GM20431 (cell line): ENCODE measurements at regions not wholly inside any gene's neighbourhood (a gene's known extent, or its start where the extent isn't known, plus 50 kb on each side); places are given as distances from the start of the nearest gene placed in this dataset.
"Not testable (repeated sequence)": the region's sequence is repeated elsewhere in the genome, so short reads cannot be mapped to it uniquely, and the experiment has no call there.

Experiments
- in situ Hi-C: fragments of 300-500 bp; cut with MseI, MboI; formaldehyde crosslinking; loops from one replicate; pipeline ENCODE4 v1.15.0; 2020; ENCODE audit warnings: low sequenced_read_pairs; ENCODE audit not compliant: unreplicated experiment

DNA sequence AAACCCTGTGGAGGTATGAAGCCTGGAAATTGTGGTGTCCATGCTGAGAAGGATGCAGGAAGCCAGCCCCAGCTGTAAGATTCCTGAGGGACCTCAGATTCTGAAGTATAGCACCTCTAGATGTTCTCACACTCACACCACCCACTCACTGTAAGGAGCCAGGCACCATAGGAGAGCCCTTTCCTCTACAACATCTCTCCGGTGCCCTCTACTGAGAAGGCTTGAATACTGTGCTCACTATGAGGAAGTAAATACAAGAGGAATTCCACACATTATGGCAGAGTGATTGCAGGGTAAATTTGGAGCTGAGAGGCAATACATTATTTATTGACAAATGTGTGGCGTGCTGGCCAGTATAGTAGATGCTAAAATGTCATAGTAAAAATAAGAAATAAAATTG, 2414.0 kb upstream of the PCDH20 start:
- in situ Hi-C loops, result not testable (repeated sequence)

DNA sequence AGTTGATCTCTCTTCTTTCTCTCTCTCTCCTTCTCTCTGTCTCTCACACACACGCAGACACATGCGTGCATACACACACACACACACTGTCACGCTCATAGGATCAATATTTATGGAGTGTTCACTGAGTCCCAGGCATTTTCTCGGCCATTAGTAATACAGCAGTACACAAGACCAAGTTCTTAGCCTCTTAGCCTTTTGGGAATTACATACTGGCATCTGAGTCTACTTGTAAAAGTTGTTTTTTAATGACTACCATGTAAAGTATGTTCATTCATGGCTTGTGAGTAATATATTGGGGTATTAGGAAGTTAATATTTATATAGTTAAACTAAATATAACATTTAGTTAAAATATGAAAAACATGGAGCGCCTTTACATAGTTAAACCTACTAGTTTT, 2406.1 kb upstream of the PCDH20 start:
- in situ Hi-C loops, result not testable (repeated sequence)

DNA sequence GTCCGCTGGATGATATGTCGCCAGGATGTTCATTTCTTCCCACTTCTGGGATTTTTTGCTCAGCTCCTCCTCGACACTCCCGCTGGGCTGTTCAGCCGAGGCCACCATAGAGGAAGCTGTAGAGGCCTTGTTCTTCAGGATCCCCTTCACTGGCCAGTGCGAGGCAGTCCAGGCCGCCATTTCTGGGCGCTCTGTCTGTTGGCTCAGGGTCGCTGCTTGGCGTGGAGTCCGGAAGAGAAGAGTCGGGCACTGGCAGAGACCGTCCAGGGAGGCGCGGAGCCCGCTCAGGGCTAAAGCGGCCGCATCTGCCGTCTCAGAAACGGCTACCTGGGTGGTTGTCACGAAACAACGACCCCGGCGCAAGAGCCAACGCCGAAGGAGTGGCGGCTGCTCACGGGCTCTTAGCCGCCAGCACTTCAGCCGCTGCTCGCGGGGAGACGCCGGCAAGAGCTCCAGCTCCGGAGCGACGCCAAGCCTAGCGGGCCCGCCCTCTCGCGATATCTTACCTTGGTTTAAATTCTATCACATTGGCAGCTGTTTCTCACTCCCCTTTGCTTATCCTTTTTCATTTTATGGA, 2395.9 kb upstream of the PCDH20 start:
- in situ Hi-C loops, result not testable (repeated sequence)

DNA sequence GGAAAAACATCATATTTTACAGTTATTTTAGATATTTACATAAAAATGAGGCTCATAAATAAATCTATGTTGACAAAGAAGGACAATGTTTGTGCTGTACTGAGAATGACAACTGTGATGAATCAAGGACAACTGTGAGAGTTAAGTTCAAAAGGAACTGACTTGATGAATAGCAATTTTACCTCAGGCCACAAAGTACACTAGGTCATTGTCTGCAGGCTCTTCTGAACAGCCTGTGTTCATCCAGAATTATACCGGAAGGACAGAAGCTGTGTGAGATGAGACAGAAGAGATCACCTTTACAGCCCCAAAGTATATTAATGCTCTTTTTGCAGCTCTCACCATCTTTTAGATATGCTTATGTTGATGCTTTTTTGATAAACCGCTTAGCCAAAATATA, 2375.5 kb upstream of the PCDH20 start:
- in situ Hi-C loops, result not testable (repeated sequence)

DNA sequence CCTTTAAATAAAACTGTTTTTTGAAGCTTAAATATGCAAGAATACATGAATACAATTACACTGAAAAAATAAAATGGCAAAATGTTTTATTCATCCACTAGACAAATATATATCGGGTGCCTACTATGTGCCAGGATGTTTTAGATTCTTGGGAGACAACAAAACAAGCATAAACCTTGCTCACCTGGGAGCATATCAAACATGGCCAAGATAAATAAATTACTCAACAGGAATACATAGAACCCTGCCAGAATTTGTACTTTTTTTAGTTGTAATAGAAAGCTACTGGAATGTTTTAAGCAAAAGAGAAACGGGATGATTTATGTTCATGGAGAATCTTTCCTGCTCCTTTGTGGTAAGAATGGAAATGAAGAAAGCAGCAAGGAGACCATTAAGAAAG, 2358.5 kb upstream of the PCDH20 start:
- in situ Hi-C loops, result no loop called here

DNA sequence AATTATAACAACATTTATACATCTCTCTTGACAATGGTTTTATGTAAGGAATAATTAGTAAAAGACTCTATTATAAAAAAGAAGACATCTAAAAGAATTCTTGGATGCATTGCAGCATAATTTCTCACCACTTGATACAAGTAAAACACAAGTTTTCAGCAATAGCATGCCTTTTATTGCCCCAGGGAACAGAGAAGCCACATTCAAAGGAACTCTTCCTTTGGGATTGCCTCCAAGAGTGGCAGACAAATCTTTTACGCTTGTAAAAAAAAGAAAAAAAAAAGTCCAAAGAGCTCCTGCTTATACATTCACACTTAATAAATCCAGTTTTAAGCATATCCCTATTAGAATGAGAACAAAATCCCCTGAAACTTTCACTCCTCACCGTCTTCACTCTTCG, 2357.8 kb upstream of the PCDH20 start:
- in situ Hi-C loops, result no loop called here

DNA sequence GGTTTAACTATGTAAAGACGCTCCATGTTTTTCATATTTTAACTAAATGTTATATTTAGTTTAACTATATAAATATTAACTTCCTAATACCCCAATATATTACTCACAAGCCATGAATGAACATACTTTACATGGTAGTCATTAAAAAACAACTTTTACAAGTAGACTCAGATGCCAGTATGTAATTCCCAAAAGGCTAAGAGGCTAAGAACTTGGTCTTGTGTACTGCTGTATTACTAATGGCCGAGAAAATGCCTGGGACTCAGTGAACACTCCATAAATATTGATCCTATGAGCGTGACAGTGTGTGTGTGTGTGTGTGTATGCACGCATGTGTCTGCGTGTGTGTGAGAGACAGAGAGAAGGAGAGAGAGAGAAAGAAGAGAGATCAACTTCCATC, 2342.0 kb upstream of the PCDH20 start:
- in situ Hi-C loops, result not testable (repeated sequence)

DNA sequence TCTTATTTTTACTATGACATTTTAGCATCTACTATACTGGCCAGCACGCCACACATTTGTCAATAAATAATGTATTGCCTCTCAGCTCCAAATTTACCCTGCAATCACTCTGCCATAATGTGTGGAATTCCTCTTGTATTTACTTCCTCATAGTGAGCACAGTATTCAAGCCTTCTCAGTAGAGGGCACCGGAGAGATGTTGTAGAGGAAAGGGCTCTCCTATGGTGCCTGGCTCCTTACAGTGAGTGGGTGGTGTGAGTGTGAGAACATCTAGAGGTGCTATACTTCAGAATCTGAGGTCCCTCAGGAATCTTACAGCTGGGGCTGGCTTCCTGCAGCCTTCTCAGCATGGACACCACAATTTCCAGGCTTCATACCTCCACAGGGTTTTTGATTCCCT, 2334.2 kb upstream of the PCDH20 start:
- in situ Hi-C loops, result not testable (repeated sequence)

DNA sequence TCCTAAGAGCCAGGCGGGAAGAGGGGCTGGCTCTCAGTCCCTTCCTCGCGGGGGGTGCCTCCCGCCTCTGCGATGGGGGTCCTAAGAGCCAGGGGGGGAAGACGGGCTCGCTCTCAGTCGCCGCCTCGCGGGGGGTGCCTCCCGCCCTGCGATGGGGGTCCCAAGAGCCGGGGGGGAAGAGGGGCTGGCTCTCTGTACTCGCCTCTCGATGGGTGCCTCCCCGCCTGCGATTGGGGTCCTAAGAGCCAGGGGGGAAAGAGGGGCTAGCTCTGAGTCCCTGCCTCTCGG, 2326.1 kb upstream of the PCDH20 start:
- in situ Hi-C loops, result not testable (repeated sequence)

DNA sequence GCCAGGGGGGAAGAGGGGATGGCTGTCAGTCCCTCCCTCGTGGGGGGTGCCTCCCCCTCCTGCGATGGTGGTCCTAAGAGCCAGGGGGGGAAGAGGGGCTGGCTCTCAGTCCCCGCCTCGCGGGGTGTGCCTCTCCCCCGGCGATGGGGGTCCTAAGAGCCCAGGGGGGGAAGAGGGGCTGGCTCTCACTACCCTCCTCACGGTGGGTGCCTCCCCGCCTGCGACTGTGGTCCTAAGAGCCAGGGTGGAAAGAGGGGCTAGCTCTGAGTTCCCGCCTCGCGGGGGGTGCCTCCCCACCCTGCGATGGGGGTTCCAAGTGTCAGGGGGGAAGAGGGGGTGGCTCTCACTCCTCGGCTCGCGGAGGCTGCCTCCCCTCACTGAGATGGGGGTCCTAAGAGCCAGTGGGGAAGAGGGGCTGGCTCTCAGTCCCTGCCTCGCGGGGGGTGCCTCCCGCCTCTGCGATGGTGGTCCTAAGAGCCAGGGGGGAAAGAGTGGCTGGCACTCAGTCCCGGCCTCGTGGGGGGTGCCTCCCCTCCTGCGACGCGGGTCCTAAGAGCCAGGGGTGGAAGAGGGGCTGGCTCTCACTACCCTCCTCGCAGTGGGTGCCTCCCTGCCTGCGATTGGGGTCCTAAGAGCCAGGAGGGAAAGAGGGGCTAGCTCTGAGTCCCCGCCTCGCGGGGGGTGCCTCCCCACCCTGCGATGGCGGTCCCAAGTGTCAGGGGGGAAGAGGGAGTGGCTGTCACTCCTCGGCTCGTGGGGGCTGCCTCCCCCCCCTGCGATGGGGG, 2325.6 kb upstream of the PCDH20 start:
- in situ Hi-C loops, result no loop called here

DNA sequence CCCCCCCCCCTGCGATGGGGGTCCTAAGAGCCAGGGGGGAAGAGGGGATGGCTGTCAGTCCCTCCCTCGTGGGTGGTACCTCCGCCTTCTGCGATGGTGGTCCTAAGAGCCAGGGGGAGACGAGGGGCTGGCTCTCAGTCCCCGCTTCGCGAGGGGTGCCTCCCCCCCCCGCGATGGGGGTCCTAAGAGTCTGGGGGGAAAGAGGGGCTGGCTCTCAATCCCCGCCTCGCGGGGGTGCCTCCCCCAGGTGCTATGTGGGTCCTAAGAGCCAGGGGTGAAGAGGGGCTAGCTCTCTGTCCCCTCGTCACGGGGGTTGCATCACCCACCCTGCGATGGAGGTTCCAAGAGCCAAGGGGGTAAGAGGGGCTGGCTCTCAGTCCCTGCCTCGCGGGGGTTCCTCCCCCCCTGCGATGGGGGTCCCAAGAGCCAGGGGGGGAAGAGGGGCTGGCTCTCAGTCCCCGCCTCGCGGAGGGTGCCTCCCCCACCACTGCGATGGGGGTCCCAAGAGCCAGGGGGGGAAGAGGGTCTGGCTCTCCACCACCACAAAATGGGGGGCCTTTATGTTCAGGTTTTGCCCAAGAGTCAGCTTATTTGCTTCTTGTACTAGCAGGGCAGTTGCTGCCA, 2323.6 kb upstream of the PCDH20 start:
- in situ Hi-C loops, result not testable (repeated sequence)

DNA sequence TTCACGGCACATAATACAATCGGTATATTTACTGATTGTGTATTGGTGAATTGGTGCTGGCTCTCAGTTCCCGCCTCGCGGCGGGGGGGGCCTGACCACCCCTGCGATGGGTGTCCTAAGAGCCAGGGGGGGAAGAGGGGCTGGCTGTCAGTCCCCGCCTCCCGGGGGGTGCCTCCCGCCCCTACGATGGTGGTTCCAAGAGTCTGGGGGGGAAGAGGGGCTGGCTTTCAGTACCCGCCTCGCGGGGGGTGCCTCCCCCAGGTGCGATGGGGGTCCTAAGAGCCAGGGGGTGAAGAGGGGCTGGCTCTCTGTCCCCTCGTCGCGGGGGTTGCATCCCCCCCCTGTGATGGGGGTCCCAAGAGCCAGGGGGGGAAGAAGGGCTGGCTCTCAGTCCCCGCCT, 2321.8 kb upstream of the PCDH20 start:
- in situ Hi-C loops, result no loop called here

DNA sequence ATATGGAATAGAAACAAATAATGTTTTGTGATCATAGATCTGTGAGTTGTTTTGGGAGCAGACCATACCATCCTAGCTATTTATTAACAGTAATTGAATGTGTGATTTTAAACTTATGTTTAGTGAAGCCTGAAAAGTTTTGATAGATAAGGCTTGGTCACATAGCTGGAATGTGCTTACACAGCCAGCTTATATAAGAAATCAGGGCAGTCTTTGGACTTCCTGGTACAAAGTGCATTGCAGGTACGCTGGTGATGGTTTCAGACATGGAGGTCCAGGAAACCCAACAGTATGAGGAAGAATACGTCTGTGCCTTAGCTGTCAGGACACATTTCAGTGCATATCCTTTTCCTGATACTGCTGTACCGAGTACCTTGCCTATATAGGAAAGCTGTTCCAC, 2316.2 kb upstream of the PCDH20 start:
- in situ Hi-C loops, result no loop called here

DNA sequence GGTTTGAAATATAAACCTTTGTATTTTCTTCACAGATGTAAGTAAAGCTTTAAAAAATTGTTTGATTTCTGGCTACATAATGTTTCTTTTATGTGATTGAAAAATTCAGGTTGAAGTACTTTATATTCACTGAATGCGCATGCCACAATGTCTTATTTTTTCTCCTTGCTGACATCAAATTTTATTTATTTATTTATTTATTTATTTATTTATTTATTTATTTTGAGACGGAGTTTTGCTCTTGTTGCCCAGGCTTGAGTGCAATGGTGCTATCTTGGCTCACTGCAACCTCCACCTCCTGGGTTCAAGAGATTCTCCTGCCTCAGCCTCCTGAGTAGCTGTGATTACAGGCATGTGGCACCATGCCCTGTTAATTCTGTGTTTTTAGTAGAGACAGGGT, 2296.5 kb upstream of the PCDH20 start:
- in situ Hi-C loops, result not testable (repeated sequence)

DNA sequence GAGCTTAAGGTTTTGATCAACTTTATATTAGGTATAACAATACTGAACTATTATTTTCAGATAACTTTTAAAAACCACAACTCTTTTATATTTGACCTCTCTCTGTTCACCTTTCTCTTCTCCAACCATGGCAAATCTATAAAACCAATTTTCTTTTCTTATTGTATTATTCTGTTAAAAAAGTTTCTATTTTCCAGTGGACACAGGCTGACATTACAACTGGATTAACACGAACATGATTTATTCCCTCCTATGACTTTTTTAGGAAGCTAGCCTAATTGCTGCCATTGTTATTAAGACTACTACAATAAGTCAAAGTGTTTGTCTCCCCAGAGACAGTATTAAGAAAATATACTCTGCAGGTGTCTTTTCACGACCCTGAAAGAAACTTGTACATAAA, 2291.1 kb upstream of the PCDH20 start:
- in situ Hi-C loops, result no loop called here

DNA sequence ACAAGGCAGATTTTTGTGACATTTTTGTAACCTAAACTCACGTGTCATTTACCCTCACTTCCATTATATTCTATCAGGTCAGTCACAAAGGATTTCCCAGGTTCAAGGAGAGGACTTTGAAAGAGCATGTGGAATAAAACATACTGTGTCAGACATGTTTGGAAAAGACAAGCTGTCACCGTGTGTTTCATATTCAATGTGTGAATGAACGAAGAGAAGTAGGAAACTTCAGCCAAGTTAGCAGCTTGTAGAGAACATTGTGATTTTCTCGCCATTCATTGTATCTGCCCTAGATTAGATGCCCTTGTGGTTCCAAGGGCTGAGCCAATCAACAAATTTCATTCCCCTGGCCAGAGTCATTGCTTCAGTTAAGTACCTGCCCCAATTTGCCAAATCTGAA, 2288.9 kb upstream of the PCDH20 start:
- in situ Hi-C loops, result no loop called here

DNA sequence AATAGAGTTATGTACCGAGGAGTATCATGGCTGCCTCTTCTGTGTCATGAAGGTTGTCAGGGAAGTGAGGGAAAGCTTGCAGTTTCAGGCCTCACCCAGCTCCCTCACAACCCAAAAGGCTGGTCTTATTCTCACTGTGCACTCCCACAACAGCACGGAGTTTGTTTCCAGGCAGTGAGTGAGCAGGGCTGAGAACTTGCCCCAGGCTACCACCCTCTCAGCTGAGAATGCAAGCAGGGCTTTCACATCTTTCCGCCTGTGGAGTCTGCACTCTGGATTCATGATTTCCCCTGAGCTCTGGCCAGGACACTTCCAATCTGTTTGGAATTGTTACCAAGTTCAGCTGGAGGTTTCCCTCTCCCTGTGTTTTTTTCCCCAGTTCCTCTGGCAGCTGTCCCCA, 2284.7 kb upstream of the PCDH20 start:
- in situ Hi-C loops, result no loop called here

DNA sequence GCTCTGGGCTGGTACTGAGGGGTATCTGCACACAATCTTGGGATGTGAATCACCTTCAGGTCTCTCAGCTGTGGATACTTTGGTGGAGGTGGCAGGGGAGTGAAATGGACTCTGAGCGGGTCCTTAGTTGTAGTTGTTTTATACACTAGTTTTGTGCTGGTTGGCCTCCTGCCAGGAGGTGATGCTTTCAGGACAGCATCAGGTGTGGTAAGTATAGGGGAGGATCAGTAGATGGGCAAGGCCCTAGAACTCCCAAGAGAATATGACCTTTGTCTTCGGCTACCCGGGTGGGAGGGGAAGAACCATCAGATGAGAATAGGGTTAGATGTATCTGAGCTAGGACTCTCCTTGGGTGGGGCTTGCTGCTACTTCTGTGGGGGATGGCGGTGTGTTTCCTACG, 2284.3 kb upstream of the PCDH20 start:
- in situ Hi-C loops, result no loop called here

DNA sequence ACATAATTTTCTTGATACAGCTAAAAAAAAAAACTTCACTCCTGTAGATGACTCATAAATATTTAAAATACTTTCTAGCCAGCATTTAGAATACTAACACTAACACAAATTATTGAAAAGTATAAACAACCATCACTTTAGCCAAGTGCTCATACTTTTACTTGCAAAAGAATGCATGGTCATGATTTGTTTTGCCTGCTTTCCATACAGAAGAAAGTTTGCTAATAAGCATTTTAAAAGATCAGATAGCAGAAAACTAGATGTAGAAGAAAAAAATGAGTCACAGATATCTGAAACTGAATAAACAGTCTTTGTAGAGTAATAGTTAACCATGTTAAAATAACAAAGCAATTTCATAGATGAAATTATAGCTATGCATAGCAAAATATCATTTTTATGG, 2280.4 kb upstream of the PCDH20 start:
- in situ Hi-C loops, result no loop called here

DNA sequence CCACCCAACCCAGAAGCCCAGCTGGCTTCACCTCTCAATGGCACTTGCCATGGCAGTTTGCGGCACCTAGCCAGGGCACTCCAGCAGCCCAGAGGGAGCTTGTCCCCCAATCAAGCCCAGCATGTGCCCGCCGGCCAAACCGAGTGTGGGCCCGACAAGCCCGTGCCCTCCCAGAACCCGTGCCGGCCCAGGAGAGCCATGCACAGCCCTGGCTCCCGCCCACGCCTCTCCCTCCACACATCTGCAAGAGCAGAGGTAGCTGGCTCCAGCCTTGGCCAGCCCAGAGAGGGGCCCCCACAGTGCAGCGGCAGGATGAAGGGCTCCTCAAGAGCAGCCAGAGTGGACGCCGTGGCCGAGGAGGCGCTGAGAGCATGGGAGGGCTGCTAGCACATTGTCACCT, 2278.0 kb upstream of the PCDH20 start:
- in situ Hi-C loops, result no loop called here

DNA sequence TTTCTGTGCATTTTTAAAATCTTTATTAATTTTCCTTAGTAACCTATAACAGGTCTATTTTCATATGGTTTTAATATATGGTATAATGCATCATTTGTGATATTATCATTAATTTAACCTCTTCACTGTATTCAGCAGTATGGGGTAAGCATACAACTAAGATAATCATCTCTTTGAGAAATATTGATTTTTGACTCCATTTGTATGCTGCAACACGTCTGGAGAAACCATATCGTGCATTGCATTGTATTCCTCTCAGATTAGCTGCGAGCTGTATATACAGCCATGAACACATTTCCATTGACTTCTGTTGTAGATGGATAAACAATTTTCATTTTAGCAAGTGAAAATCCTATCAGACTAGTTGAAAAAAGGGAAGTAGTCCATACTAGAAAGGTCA, 2275.8 kb upstream of the PCDH20 start:
- in situ Hi-C loops, result no loop called here

DNA sequence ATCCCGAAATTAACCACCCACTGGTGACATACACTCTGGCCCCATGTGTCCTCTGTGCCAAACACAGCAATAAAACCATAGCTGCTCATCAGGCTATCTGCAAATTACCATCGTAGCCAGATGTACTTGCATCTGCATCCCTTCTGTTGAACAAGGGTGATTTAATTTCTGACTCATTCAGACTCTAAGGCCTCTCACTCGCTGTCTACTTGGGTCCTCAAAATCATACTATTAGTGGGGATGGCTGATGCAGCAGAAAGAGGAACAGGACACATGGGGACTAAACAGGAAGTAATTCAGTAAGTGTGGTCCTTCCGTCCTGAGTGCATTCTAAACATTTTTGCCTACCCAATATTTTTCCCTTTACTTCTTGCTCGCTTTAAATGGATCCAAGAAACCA, 2275.0 kb upstream of the PCDH20 start:
- in situ Hi-C loops, result no loop called here
